ENCODE measurements at regions not wholly inside any gene's neighbourhood (a gene's known extent, or its start where the extent isn't known, plus 50 kb on each side); places are given as distances from the start of the nearest gene placed in this dataset.

GRCh38 chr22:44599500-44600140, 101.6 kb upstream of the RTL6 start:
- peaks cover 3% of the 10 kb centered on the region; the same call in 1 of the 2 replicates for H3K27me3 ChIP-seq (ENCODE audit: insufficient read depth, low read length)
- no TSS peak for BruUV-seq (replicated peaks)

More at GRCh38 chr22:44599500-44600140, 101.6 kb upstream of the RTL6 start:
- Histone ChIP-seq H4K20me1 (ENCODE audit: insufficient read depth) (no peaks in the 10 kb centered on the region), H3K4me2 (ENCODE audit: low read length) (no peak overlapping the region), H3K4me1 (ENCODE audit: control insufficient read depth in 1 of 2, insufficient read depth in 2 of 2, low read length in 2 of 2) (no peaks in the 10 kb centered on the region), H3K9me3 (ENCODE audit: control insufficient read depth in 1 of 2, insufficient read depth in 1 of 2, low read depth in 1 of 2, low read length in 2 of 2) (no peaks in the 10 kb centered on the region), H3K27ac (ENCODE audit: low read depth, low read length) (no peak overlapping the region), H3K9me2 (ENCODE audit: insufficient read depth) (no peaks in the 10 kb centered on the region), H3K36me3 (ENCODE audit: control insufficient read depth in 1 of 2, insufficient read depth in 2 of 2, low read length in 2 of 2) (no peaks in the 10 kb centered on the region), H3K79me2 (ENCODE audit: insufficient read depth, low read length) (no peaks in the 10 kb centered on the region), H3K4me3 (replicated peaks in 1 of 2; ENCODE audit: low read depth in 1 of 2, low read length in 2 of 2) (no peak overlapping the region), H3K9ac (ENCODE audit: low read length) (no peak overlapping the region), H2AFZ (ENCODE audit: low read depth, low read length, poor library complexity, severe bottlenecking) (no peak overlapping the region)
- ChIA-PET RAD21 (ENCODE audit: low non-redundant PET in 1 of 2, low total read pairs in 2 of 2, uncharacterized antibody in 2 of 2, unreplicated experiment in 2 of 2) (no interaction called here), POLR2A (interaction anchor here (0.6 kb wide), 1 partner anchor 462 kb away, joined by 3 read pairs; no protein-coding TSS in a partner anchor), CTCF (no interaction called here)
- no peak for ATAC-seq
- no peak for DNase-seq (ENCODE audit: low read depth, low spot score)
- intact Hi-C loops (cut with micrococcal nuclease): no loop called here
- no peak for TF ChIP-seq SP1 (IDR thresholded peaks at IDR 0.05; ENCODE audit: low read depth)
- no peak for TF ChIP-seq EZH2 (IDR thresholded peaks at IDR 0.05)
- no peak for TF ChIP-seq CEBPB (IDR thresholded peaks at IDR 0.05; ENCODE audit: low read depth)
- no peak for TF ChIP-seq ZBTB33 (IDR thresholded peaks at IDR 0.05; ENCODE audit: extremely low read depth, insufficient replicate concordance, low read length)
- TF ChIP-seq TCF7L2 (IDR thresholded peaks at IDR 0.05; ENCODE audit: borderline replicate concordance, extremely low read depth, insufficient read depth, insufficient read length): no peak
- no peak for TF ChIP-seq SIN3A (IDR thresholded peaks at IDR 0.05; ENCODE audit: low read depth)
- TF ChIP-seq ELF1 (IDR thresholded peaks at IDR 0.05; ENCODE audit: borderline replicate concordance, low read depth): no peak
- TF ChIP-seq ZFX (IDR thresholded peaks at IDR 0.05): no peak
- TF ChIP-seq RAD21 (IDR thresholded peaks at IDR 0.05; ENCODE audit: low read depth): no peak
- no peak for TF ChIP-seq EZH2phosphoT487 (IDR thresholded peaks at IDR 0.05; ENCODE audit: borderline replicate concordance)
- no peak for TF ChIP-seq POLR2AphosphoS5 (IDR thresholded peaks at IDR 0.05; ENCODE audit: low read depth, low read length)
- TF ChIP-seq REST (IDR thresholded peaks at IDR 0.05; ENCODE audit: low read depth): no peak
- no peak for TF ChIP-seq POLR2A (IDR thresholded peaks at IDR 0.05; ENCODE audit: borderline replicate concordance, extremely low read depth, insufficient read depth, insufficient read length)
- TF ChIP-seq SRF (IDR thresholded peaks at IDR 0.05; ENCODE audit: low read depth): no peak
- TF ChIP-seq ATF3 (IDR thresholded peaks at IDR 0.05): no peak
- no peak for TF ChIP-seq JUND (IDR thresholded peaks at IDR 0.05)
- TF ChIP-seq FOSL1 (IDR thresholded peaks at IDR 0.05; ENCODE audit: low read depth): no peak
